NCI-H2029 treated with DMSO at 0.1 percent for 48 hours (cell line): ENCODE measurements at regions not wholly inside any gene's neighbourhood (a gene's known extent, or its start where the extent isn't known, plus 50 kb on each side); places are given as distances from the start of the nearest gene placed in this dataset.

ENCODE experiments used
- DNase-seq: peaks from one replicate; lab custom pipeline; 2025; lab: John Stamatoyannopoulos, UW

DNA sequence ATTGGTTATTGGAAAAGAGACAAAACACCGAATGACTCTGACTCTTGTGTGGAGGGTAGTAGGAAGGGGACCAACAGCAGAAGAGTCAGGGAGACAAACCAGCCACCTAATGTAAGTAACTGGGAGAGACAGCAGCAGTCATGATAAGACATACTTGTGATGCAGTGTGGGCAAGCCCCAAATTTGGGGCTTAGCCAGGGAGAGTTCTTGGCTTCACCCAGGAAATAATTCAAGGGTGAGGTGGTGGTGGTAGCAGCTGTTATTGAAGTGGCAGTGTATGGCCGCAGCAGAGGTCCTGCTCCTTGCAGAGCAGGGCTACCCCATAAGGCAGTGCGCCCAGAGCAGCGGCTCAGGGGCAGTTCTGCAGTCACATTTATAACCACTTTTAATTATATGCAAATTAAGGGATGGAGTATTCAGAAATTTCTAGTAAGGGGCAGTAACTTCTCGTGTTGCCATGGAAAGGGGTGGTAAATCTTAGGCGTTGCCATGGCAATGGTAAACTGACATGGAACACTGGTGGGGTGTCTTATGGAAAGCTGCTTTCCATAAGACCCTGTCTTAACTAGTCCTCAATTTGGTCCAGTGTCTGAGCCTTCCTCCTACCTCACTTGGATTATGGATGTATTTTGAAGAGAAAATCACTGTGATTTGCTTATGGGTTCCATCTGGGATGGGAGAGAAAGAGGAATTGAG lies 317.1 kb downstream of the PHKB start:
- no peak for DNase-seq

GRCh38 chr16:47777220-47777619 lies 316.1 kb downstream of the PHKB start:
- DNase-seq = no peak

DNA sequence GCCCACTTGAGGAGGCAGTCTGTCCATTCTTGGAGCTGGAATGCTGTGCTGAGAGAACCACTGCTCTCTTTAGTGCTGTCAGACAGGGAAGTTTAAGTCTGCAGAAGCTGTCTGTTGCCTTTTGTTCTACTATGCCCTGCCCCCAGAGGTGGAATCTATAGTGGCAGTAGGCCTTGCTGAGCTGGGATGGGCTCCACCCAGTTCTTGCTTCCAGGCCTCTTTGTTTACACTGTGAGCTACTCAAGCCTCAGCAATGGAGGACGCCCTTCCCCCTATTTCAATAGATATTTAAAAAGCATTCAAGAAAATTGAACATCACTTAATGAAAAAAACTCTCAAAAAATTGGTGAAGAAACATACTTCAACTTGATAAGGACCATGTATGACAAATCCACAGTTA lies 313.5 kb downstream of the PHKB start:
- no peak for DNase-seq

- DNase-seq = no peak
Measured at GRCh38 chr16:47753659-47754058, 292.5 kb downstream of the PHKB start.
